Vagina (tissue), 2 donors: ENCODE measurements at regions not wholly inside any gene's neighbourhood (a gene's known extent, or its start where the extent isn't known, plus 50 kb on each side); places are given as distances from the start of the nearest gene placed in this dataset.
A peak's percentile ranks its signal among the peaks of the same experiment; 100 is the strongest.

Experiments used
- DNase-seq, 2 donors: peaks; one replicate each; pipeline ENCODE4 v3.0.0-alpha.2; 2017; ENCODE audit errors: extremely low spot score in 2 of 2
- H3K27ac ChIP-seq: fragments of 200-600 bp; sonication (generic); one replicate; pipeline ENCODE4 v1.5.1; 2019
- H3K27me3 ChIP-seq: fragments of 200-600 bp; sonication (generic); one replicate; pipeline ENCODE4 v1.5.1; 2019
- H3K36me3 ChIP-seq, 2 donors: fragments of 200-600 bp; sonication (generic); one replicate each; pipeline ENCODE4 v1.5.1; 2017 to 2019
- H3K4me1 ChIP-seq: fragments of 200-600 bp; sonication (generic); one replicate; pipeline ENCODE4 v1.5.1; 2019
- H3K4me3 ChIP-seq, 2 donors: fragments of 200-600 bp; sonication (generic); 1 replicate in 1 of 2; 2 replicates in 1 of 2; pipeline ENCODE4 v1.5.1; 2016 to 2019
- H3K9me3 ChIP-seq: fragments of 200-600 bp; sonication (generic); one replicate; pipeline ENCODE4 v1.5.1; 2019
- CTCF ChIP-seq, 3 experiments: fragments of 450-650 bp in 2 of 3; fragments of 200-600 bp in 1 of 3; sonication (generic) in 1 of 3; IDR thresholded peaks; one replicate each; pipeline ENCODE4 v1.5.1; 2017 to 2019; ENCODE audit warnings: antibody characterized with exemption in 3 of 3, mild to moderate bottlenecking in 2 of 3, moderate library complexity in 2 of 3
- POLR2A ChIP-seq, 2 donors: fragments of 450-650 bp; IDR thresholded peaks; one replicate each; pipeline ENCODE4 v1.6.1; 2017; ENCODE audit warnings: antibody characterized with exemption in 2 of 2, mild to moderate bottlenecking in 2 of 2, moderate library complexity in 2 of 2
- POLR2AphosphoS5 ChIP-seq, 2 donors: sonication (generic); formaldehyde crosslinking; IDR thresholded peaks; one replicate each; pipeline ENCODE4 v1.9.0; 2017; ENCODE audit warnings: antibody characterized with exemption in 2 of 2, mild to moderate bottlenecking in 2 of 2, low read depth in 1 of 2; ENCODE audit not compliant: insufficient read depth in 1 of 2
- intact Hi-C: fragments of 100-400 bp; cut with DNase I; formaldehyde crosslinking; loops from one replicate; pipeline ENCODE4 v1.15.1; 2023

DNA sequence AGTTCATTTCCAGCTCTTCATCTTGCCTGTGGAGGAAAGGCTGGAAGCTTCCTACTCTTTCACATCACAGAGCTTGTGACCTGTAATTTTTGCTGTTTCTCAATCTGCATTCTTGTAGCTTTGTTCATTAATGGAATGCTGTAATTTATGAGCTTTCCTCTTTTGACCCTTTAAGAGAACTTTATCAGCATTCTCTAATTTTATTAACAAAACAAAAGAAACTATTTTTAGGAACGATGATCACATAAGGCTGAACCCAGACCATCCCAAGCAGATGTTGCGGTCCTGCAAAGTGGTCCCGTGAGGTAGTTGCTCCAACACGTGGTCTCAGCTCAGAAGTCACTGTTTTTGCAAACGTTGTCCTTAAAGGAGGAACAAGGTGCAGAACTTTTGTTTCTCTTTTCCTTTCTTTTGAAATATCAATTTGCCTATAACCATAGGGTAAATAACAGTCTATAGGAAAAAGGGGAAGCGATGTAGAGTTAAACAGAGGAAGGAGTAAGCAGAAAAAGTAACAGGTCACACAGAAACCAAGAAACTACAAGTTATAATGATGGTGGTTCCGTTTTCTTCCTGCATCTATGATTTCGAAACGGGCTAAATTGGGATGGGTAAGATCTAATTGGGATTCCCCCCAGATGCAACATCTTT is 121.3 kb upstream of the PHACTR1 start:
- no peak for DNase-seq
- Histone ChIP-seq H3K27ac (no peak overlapping the region), H3K27me3 (no peaks in the 10 kb centered on the region), H3K4me1 (no peaks in the 10 kb centered on the region), H3K36me3 (no peaks in the 10 kb centered on the region), H3K9me3 (no peaks in the 10 kb centered on the region), H3K4me3 (no peak overlapping the region)
- TF ChIP-seq CTCF (IDR thresholded peaks at IDR 0.05) (no peak), POLR2AphosphoS5 (IDR thresholded peaks at IDR 0.05; ENCODE audit: insufficient read depth in 1 of 2, low read depth in 1 of 2) (no peak), POLR2A (IDR thresholded peaks at IDR 0.05) (no peak)
- intact Hi-C loops: no loop called here

GRCh38 chr6:12596731-12597130 is 119.8 kb upstream of the PHACTR1 start:
- TF ChIP-seq POLR2AphosphoS5 (IDR thresholded peaks at IDR 0.05; ENCODE audit: insufficient read depth in 1 of 2, low read depth in 1 of 2) (no peak), CTCF (IDR thresholded peaks at IDR 0.05) (no peak), POLR2A (IDR thresholded peaks at IDR 0.05) (no peak)
- Histone ChIP-seq H3K27me3 (no peaks in the 10 kb centered on the region), H3K4me1 (peaks cover 2% of the 10 kb centered on the region), H3K4me3 (no peak overlapping the region), H3K36me3 (no peaks in the 10 kb centered on the region), H3K9me3 (no peaks in the 10 kb centered on the region), H3K27ac (no peak overlapping the region)
- intact Hi-C loops: no loop called here
- no peak for DNase-seq

DNA sequence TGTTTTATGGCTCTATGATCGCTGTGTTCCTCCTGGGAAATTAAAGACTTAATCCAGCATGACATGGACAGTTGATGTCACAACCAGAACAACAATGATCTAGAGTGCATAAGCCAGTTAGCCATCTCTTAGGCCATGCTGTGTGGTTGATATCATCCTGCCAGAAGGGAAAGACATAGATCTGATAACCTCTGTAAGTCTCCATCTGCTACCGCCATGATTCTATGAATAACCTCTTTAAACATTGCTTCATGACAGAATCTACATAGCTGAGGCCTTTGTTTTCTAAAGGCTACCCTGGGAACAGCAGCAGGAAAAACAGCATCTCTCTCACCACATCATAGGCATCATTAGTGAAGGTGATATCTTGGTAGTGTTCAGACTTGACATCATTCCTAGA is 117.6 kb upstream of the PHACTR1 start:
- TF ChIP-seq POLR2A (IDR thresholded peaks at IDR 0.05): no peak
- no peak for TF ChIP-seq CTCF (IDR thresholded peaks at IDR 0.05)
- TF ChIP-seq POLR2AphosphoS5 (IDR thresholded peaks at IDR 0.05; ENCODE audit: insufficient read depth in 1 of 2, low read depth in 1 of 2): no peak
- Histone ChIP-seq H3K4me3 (no peak overlapping the region), H3K4me1 (peaks cover 11% of the 10 kb centered on the region), H3K27me3 (no peaks in the 10 kb centered on the region), H3K9me3 (no peaks in the 10 kb centered on the region), H3K36me3 (no peaks in the 10 kb centered on the region), H3K27ac (no peak overlapping the region)
- DNase-seq: no peak
- intact Hi-C loops: no loop called here

DNA sequence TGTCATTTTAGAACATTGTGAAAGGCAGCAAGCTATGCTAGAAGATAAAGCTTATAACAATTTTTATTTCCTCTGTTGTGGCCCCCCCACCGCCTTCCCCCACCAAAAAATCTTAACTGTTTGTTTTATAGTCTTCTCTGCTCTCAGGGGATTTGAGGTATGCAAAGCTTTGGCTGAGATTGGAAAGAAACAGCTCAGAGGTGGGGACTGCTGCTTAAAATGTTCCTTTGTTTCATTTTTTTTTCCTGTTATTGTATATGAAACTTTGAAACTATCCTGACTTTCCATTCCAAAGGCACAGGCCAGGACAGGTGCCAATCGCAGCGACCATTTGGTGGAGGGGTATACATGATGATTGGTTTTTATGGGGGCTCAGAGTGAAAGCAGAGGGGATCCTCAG is 114.7 kb upstream of the PHACTR1 start:
- H3K9me3 ChIP-seq: no peaks in the 10 kb centered on the region
- DNase-seq: no peak
- no peaks in the 10 kb centered on the region for H3K36me3 ChIP-seq
- H3K27ac ChIP-seq: peak overlapping the region; percentile 28
- TF ChIP-seq POLR2AphosphoS5 (IDR thresholded peaks at IDR 0.05; ENCODE audit: insufficient read depth in 1 of 2, low read depth in 1 of 2): no peak
- TF ChIP-seq CTCF (IDR thresholded peaks at IDR 0.05): no peak
- TF ChIP-seq POLR2A (IDR thresholded peaks at IDR 0.05): no peak
- no peak overlapping the region for H3K4me3 ChIP-seq
- intact Hi-C loops: loop anchor here (10.0 kb wide), 1 partner anchor 307 kb away; the partner anchor contains the start of gene EDN1
- peaks cover 11% of the 10 kb centered on the region for H3K4me1 ChIP-seq
- H3K27me3 ChIP-seq: no peaks in the 10 kb centered on the region

DNA sequence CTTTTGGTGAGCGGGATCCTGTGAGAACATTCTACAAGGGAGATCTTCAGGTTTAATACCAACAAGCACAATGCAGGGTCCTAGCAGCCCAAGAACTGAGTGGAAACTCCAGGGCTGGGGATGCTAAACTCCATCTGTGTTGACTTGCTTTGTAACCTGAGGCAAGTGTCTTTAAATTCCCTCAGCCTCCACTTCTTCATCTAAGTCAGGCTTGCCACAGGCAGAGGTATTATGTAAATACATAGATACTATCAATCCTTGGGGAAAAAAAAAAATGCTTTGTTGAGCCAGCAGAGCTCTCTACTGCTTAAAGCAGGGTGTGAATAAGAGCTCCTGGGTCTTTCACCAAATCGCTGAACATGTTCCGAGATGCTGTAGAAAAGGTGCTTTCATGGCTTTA is 114.2 kb upstream of the PHACTR1 start:
- no peaks in the 10 kb centered on the region for H3K27me3 ChIP-seq
- DNase-seq: no peak
- no peaks in the 10 kb centered on the region for H3K36me3 ChIP-seq
- H3K9me3 ChIP-seq: no peaks in the 10 kb centered on the region
- intact Hi-C loops: loop anchor here (10.0 kb wide), 1 partner anchor 308 kb away; the partner anchor contains the start of gene EDN1
- no peak overlapping the region for H3K4me3 ChIP-seq
- H3K27ac ChIP-seq: peak overlapping the region; percentile 28
- peaks cover 11% of the 10 kb centered on the region for H3K4me1 ChIP-seq
- no peak for TF ChIP-seq POLR2AphosphoS5 (IDR thresholded peaks at IDR 0.05; ENCODE audit: insufficient read depth in 1 of 2, low read depth in 1 of 2)
- TF ChIP-seq CTCF (IDR thresholded peaks at IDR 0.05): no peak
- TF ChIP-seq POLR2A (IDR thresholded peaks at IDR 0.05): no peak
